Body of pancreas (tissue), 4 donors: ENCODE measurements at regions not wholly inside any gene's neighbourhood (a gene's known extent, or its start where the extent isn't known, plus 50 kb on each side); places are given as distances from the start of the nearest gene placed in this dataset.

ENCODE experiments used
- POLR2A ChIP-seq, 3 donors: fragments of 450-650 bp; IDR thresholded peaks; one replicate each; pipeline ENCODE4 v1.6.1; 2016; ENCODE audit warnings: antibody characterized with exemption in 3 of 3, mild to moderate bottlenecking in 2 of 3
- TF ChIP-seq, protein P1 (sequence below), 7 experiments: fragments of 450-650 bp in 4 of 7; fragments of 200-600 bp in 3 of 7; sonication (generic) in 3 of 7; IDR thresholded peaks; one replicate each; pipeline ENCODE4 v1.5.1; 2016 to 2019; ENCODE audit warnings: antibody characterized with exemption in 7 of 7

DNA sequence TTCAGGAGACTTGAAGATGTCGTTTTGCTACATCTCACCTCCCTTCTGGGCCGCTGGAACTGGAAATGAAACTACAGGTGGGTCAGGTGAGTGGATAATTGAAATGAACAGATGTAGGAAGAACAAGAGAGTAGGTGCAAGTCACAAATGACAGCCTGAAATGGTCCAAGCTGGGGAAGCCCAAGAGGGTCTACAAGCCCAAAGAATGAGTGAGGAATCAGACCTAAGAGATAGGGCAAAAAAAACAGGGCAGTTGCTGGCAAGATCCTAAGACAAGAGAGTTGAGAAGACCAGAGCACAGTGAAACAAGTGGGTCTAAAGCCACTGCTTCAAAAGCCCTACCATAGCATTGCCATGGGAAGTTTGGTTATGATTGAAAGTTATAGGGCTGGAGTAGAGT, 67.4 kb upstream of the SNRK start:
- TF ChIP-seq, protein P1, sequence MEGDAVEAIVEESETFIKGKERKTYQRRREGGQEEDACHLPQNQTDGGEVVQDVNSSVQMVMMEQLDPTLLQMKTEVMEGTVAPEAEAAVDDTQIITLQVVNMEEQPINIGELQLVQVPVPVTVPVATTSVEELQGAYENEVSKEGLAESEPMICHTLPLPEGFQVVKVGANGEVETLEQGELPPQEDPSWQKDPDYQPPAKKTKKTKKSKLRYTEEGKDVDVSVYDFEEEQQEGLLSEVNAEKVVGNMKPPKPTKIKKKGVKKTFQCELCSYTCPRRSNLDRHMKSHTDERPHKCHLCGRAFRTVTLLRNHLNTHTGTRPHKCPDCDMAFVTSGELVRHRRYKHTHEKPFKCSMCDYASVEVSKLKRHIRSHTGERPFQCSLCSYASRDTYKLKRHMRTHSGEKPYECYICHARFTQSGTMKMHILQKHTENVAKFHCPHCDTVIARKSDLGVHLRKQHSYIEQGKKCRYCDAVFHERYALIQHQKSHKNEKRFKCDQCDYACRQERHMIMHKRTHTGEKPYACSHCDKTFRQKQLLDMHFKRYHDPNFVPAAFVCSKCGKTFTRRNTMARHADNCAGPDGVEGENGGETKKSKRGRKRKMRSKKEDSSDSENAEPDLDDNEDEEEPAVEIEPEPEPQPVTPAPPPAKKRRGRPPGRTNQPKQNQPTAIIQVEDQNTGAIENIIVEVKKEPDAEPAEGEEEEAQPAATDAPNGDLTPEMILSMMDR (IDR thresholded peaks at IDR 0.05) = no peak
- TF ChIP-seq POLR2A (IDR thresholded peaks at IDR 0.05) = no peak
